OCI-LY7 (cell line): ENCODE measurements at regions not wholly inside any gene's neighbourhood (a gene's known extent, or its start where the extent isn't known, plus 50 kb on each side); places are given as distances from the start of the nearest gene placed in this dataset.

Experiments
- CTCF ChIP-seq: fragments of 200-600 bp; sonication (generic); conservative IDR thresholded peaks from 2 replicates; pipeline ENCODE4 v1.5.1; 2014; ENCODE audit warnings: mild to moderate bottlenecking, antibody characterized with exemption, low read length, moderate library complexity, mixed read lengths
- EZH2phosphoT487 ChIP-seq: fragments of 200-600 bp; sonication (generic); IDR thresholded peaks from 2 replicates; pipeline ENCODE4 v1.6.1; 2018; ENCODE audit warnings: low read depth, borderline replicate concordance, mild to moderate bottlenecking, mixed run types, antibody characterized with exemption, low read length, moderate library complexity, mixed read lengths

DNA sequence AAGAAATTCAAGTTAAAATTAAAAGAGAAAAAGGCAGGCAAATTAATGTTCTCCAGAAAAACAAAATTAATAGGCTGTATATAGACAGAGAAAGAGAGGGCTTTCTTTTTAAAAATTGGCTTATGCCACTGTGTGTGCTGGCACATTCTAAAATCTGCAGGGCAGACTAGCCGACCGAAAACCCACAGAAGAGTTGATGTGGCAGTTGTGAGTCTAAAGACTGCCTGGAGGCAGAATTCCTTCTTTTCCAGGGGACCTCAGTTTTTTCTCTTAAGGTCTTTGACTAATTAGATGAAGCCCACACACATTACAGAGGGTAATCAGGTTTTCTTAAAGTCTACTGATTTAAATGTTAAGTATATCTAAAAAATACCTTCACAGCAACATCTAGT is 85.7 kb downstream of the GJA1 start:
- TF ChIP-seq CTCF (no peak), EZH2phosphoT487 (no peak)
